Calu3 (cell line): ENCODE measurements at regions not wholly inside any gene's neighbourhood (a gene's known extent, or its start where the extent isn't known, plus 50 kb on each side); places are given as distances from the start of the nearest gene placed in this dataset.

Source experiments
- BruUV-seq: library from RNA; stranded (reverse); fragments of 400-500 nt; replicated peaks from 2 replicates; lab custom pipeline; 2021; lab: Mats Ljungman, UMichigan
- CTCF ChIA-PET: fragments of 300-600 bp; sonication (Branson Sonifier 250); formaldehyde crosslinking; loops from one replicate; lab custom pipeline; 2022; ENCODE audit warnings: antibody characterized with exemption; lab: Charles Lee
- DNase-seq: peaks from one replicate; pipeline ENCODE4 v3.0.0; 2022
- H3K27ac Mint-ChIP-seq: one replicate; pipeline ENCODE4 v1.8.0; 2022; ENCODE audit warnings: mixed read lengths; ENCODE audit not compliant: unreplicated experiment
- H3K27me3 Mint-ChIP-seq: one replicate; pipeline ENCODE4 v1.8.0; 2022; ENCODE audit warnings: mixed read lengths; ENCODE audit not compliant: unreplicated experiment
- H3K36me3 Mint-ChIP-seq: one replicate; pipeline ENCODE4 v1.8.0; 2022; ENCODE audit warnings: mild to moderate bottlenecking, moderate library complexity, mixed read lengths; ENCODE audit not compliant: insufficient read depth, unreplicated experiment
- H3K4me1 Mint-ChIP-seq: one replicate; pipeline ENCODE4 v1.8.0; 2022; ENCODE audit warnings: mild to moderate bottlenecking, low read depth, mixed read lengths; ENCODE audit not compliant: unreplicated experiment
- H3K4me3 Mint-ChIP-seq: one replicate; pipeline ENCODE4 v1.8.0; 2022; ENCODE audit warnings: mild to moderate bottlenecking, low read depth, moderate library complexity, mixed read lengths; ENCODE audit not compliant: unreplicated experiment
- H3K9me3 Mint-ChIP-seq: one replicate; pipeline ENCODE4 v1.8.0; 2022; ENCODE audit warnings: low read depth, mixed read lengths; ENCODE audit not compliant: unreplicated experiment
- CTCF ChIP-seq: fragments of 200-600 bp; IDR thresholded peaks from one replicate; pipeline ENCODE4 v1.8.0; 2022; ENCODE audit warnings: antibody characterized with exemption; ENCODE audit not compliant: unreplicated experiment
- intact Hi-C: fragments of 100-400 bp; cut with micrococcal nuclease; formaldehyde crosslinking; loops from one replicate; pipeline ENCODE4 v1.10.0; 2022; ENCODE audit not compliant: unreplicated experiment

GRCh38 chr13:62434081-62434480 lies 1018.4 kb upstream of the PCDH20 start:
- intact Hi-C loops = no loop called here
- Mint-ChIP-seq H3K36me3 (no peaks in the 10 kb centered on the region), H3K9me3 (no peaks in the 10 kb centered on the region), H3K4me3 (no peak overlapping the region), H3K27ac (no peak overlapping the region), H3K4me1 (no peaks in the 10 kb centered on the region), H3K27me3 (no peaks in the 10 kb centered on the region)
- DNase-seq = no peak
- BruUV-seq = no TSS peak
- TF ChIP-seq CTCF = no peak
- CTCF ChIA-PET = no interaction called here

- intact Hi-C loops = no loop called here
- Mint-ChIP-seq H3K27ac (no peak overlapping the region), H3K9me3 (no peaks in the 10 kb centered on the region), H3K27me3 (no peaks in the 10 kb centered on the region), H3K4me3 (no peak overlapping the region), H3K4me1 (no peaks in the 10 kb centered on the region), H3K36me3 (no peaks in the 10 kb centered on the region)
- CTCF ChIA-PET = no interaction called here
- BruUV-seq = no TSS peak
- no peak for DNase-seq
- no peak for TF ChIP-seq CTCF
Measured at GRCh38 chr13:62433660-62434059, 1018.0 kb upstream of the PCDH20 start.

- no peak for TF ChIP-seq CTCF
- no peaks in the 10 kb centered on the region for H3K4me1 Mint-ChIP-seq
- no peak for DNase-seq
- no peak overlapping the region for H3K4me3 Mint-ChIP-seq
- BruUV-seq = no TSS peak
- intact Hi-C loops = no loop called here
- CTCF ChIA-PET = no interaction called here
- no peaks in the 10 kb centered on the region for H3K27me3 Mint-ChIP-seq
- H3K27ac Mint-ChIP-seq = no peak overlapping the region
- no peaks in the 10 kb centered on the region for H3K9me3 Mint-ChIP-seq
- no peaks in the 10 kb centered on the region for H3K36me3 Mint-ChIP-seq
Measured at GRCh38 chr13:62432906-62433305, 1017.3 kb upstream of the PCDH20 start.

GRCh38 chr13:62432295-62432694 lies 1016.6 kb upstream of the PCDH20 start:
- CTCF ChIA-PET = no interaction called here
- DNase-seq = no peak
- Mint-ChIP-seq H3K36me3 (no peaks in the 10 kb centered on the region), H3K9me3 (no peaks in the 10 kb centered on the region), H3K27ac (no peak overlapping the region), H3K4me3 (no peak overlapping the region), H3K4me1 (no peaks in the 10 kb centered on the region), H3K27me3 (no peaks in the 10 kb centered on the region)
- TF ChIP-seq CTCF = no peak
- intact Hi-C loops = no loop called here
- no TSS peak for BruUV-seq
